ENCODE measurements at regions not wholly inside any gene's neighbourhood (a gene's known extent, or its start where the extent isn't known, plus 50 kb on each side); places are given as distances from the start of the nearest gene placed in this dataset.

DNA sequence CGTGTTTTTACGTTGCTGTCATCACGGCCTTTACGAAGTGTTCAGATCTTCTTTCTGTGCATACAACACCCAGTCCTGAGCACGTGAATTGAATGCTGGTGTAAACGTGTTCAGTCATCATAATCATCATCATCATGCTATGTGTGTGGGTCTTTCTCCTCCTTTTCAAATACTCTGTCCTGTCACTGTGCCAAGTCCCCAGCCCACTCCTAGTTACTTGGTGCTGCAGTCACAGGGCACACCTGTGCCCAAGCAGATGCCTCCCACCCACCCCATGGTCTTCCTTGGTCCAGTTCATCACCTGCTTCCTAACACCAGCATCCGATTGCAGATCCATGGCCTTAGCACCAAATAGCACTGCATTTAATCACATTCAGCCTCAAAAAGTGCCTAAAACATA lies 78.6 kb upstream of the MGMT start:
- Histone ChIP-seq H3K4me3 (ENCODE audit: low read depth, low read length, poor library complexity, severe bottlenecking) (no peak overlapping the region), H2AFZ (ENCODE audit: low read length) (no peak overlapping the region), H4K20me1 (ENCODE audit: insufficient read depth, low read length) (no peaks in the 10 kb centered on the region), H3K79me2 (ENCODE audit: insufficient read depth, low read length) (no peaks in the 10 kb centered on the region), H3K4me1 (ENCODE audit: insufficient read depth, low read length, severe bottlenecking) (no peaks in the 10 kb centered on the region), H3K27me3 (ENCODE audit: insufficient read depth, low read length) (peaks cover 5% of the 10 kb centered on the region; the same call in 1 of the 2 replicates), H3K9ac (ENCODE audit: low read length) (no peak overlapping the region), H3K36me3 (ENCODE audit: insufficient read depth, low read length) (no peaks in the 10 kb centered on the region), H3K9me2 (ENCODE audit: low read depth, low read length) (no peaks in the 10 kb centered on the region), H3K9me3 (ENCODE audit: low read length) (no peaks in the 10 kb centered on the region), H3F3A (ENCODE audit: insufficient read depth, low read length) (no peaks in the 10 kb centered on the region), H3K27ac (ENCODE audit: low read depth, low read length, poor library complexity, severe bottlenecking) (no peak overlapping the region), H3K4me2 (ENCODE audit: low read length) (no peak overlapping the region)
- TF ChIP-seq, protein P1, sequence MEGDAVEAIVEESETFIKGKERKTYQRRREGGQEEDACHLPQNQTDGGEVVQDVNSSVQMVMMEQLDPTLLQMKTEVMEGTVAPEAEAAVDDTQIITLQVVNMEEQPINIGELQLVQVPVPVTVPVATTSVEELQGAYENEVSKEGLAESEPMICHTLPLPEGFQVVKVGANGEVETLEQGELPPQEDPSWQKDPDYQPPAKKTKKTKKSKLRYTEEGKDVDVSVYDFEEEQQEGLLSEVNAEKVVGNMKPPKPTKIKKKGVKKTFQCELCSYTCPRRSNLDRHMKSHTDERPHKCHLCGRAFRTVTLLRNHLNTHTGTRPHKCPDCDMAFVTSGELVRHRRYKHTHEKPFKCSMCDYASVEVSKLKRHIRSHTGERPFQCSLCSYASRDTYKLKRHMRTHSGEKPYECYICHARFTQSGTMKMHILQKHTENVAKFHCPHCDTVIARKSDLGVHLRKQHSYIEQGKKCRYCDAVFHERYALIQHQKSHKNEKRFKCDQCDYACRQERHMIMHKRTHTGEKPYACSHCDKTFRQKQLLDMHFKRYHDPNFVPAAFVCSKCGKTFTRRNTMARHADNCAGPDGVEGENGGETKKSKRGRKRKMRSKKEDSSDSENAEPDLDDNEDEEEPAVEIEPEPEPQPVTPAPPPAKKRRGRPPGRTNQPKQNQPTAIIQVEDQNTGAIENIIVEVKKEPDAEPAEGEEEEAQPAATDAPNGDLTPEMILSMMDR (IDR thresholded peaks at IDR 0.05; ENCODE audit: low read length), result no peak
- TF ChIP-seq EZH2 (IDR thresholded peaks at IDR 0.05; ENCODE audit: borderline replicate concordance, low read length), result no peak

DNA sequence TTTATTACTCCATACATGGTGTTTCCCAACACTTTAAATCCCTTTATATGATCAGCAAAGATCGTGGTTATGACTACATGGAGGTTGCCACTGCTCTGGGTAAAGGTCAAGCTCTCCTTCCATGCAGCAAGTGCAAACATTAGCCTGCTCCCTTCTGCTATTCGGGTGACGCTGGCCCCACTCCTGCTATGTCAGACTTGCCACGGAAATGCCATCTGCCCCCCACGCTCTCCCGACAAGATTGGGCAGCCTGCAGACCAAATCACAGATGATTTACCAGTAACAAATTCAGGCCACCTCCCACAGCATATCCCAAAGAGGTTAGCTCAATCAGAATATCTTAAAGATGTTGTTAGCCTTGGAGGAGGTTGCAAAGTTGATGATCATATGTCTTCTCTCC lies 77.8 kb upstream of the MGMT start:
- Histone ChIP-seq H3K36me3 (ENCODE audit: insufficient read depth, low read length) (no peaks in the 10 kb centered on the region), H3K4me3 (ENCODE audit: low read depth, low read length, poor library complexity, severe bottlenecking) (no peak overlapping the region), H2AFZ (ENCODE audit: low read length) (no peak overlapping the region), H3K79me2 (ENCODE audit: insufficient read depth, low read length) (no peaks in the 10 kb centered on the region), H3K27me3 (ENCODE audit: insufficient read depth, low read length) (peaks cover 5% of the 10 kb centered on the region; the same call in 1 of the 2 replicates), H4K20me1 (ENCODE audit: insufficient read depth, low read length) (no peaks in the 10 kb centered on the region), H3K27ac (ENCODE audit: low read depth, low read length, poor library complexity, severe bottlenecking) (no peak overlapping the region), H3K9me2 (ENCODE audit: low read depth, low read length) (no peaks in the 10 kb centered on the region), H3K4me1 (ENCODE audit: insufficient read depth, low read length, severe bottlenecking) (no peaks in the 10 kb centered on the region), H3F3A (ENCODE audit: insufficient read depth, low read length) (no peaks in the 10 kb centered on the region), H3K4me2 (ENCODE audit: low read length) (no peak overlapping the region), H3K9me3 (ENCODE audit: low read length) (no peaks in the 10 kb centered on the region), H3K9ac (ENCODE audit: low read length) (no peak overlapping the region)
- TF ChIP-seq EZH2 (IDR thresholded peaks at IDR 0.05; ENCODE audit: borderline replicate concordance, low read length), result no peak
- TF ChIP-seq, protein P1 (IDR thresholded peaks at IDR 0.05; ENCODE audit: low read length), result no peak

DNA sequence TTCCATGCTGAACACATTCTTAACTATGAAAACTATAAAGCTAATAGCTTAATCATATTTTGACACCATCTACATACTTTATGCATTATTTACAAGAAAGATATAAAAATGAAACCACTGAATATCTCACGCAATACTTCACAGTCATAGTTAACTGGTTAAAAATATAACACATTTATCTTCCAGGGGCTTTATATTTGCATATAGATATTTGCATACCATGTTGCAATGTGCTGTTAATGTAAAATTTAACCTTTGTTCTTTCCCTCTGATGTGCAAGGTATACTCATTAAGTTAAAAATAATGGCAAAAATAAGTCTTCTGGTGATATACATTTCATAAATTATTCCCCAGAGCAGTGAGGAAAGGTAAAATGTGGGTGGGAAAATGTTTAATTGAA lies 76.9 kb upstream of the MGMT start:
- Histone ChIP-seq H2AFZ (ENCODE audit: low read length) (no peak overlapping the region), H3K36me3 (ENCODE audit: insufficient read depth, low read length) (no peaks in the 10 kb centered on the region), H4K20me1 (ENCODE audit: insufficient read depth, low read length) (no peaks in the 10 kb centered on the region), H3K27ac (ENCODE audit: low read depth, low read length, poor library complexity, severe bottlenecking) (no peak overlapping the region), H3K27me3 (ENCODE audit: insufficient read depth, low read length) (peaks cover 5% of the 10 kb centered on the region; the same call in 1 of the 2 replicates), H3F3A (ENCODE audit: insufficient read depth, low read length) (no peaks in the 10 kb centered on the region), H3K4me2 (ENCODE audit: low read length) (no peak overlapping the region), H3K9ac (ENCODE audit: low read length) (no peak overlapping the region), H3K9me3 (ENCODE audit: low read length) (no peaks in the 10 kb centered on the region), H3K4me1 (ENCODE audit: insufficient read depth, low read length, severe bottlenecking) (no peaks in the 10 kb centered on the region), H3K9me2 (ENCODE audit: low read depth, low read length) (no peaks in the 10 kb centered on the region), H3K4me3 (ENCODE audit: low read depth, low read length, poor library complexity, severe bottlenecking) (no peak overlapping the region), H3K79me2 (ENCODE audit: insufficient read depth, low read length) (no peaks in the 10 kb centered on the region)
- no peak for TF ChIP-seq EZH2 (IDR thresholded peaks at IDR 0.05; ENCODE audit: borderline replicate concordance, low read length)
- TF ChIP-seq, protein P1 (IDR thresholded peaks at IDR 0.05; ENCODE audit: low read length), result no peak
